ENCODE measurements at regions not wholly inside any gene's neighbourhood (a gene's known extent, or its start where the extent isn't known, plus 50 kb on each side); places are given as distances from the start of the nearest gene placed in this dataset.

- intact Hi-C loops (cut with micrococcal nuclease), result no loop called here
- H3K4me3 Mint-ChIP-seq, result no peak overlapping the region
- H3K36me3 Mint-ChIP-seq (ENCODE audit: low read depth), result no peaks in the 10 kb centered on the region
- CTCF ChIA-PET, result no interaction called here
- POLR2A ChIA-PET, result no interaction called here
- no peaks in the 10 kb centered on the region for H3K27me3 Mint-ChIP-seq
- ATAC-seq, result no peak
- no peaks in the 10 kb centered on the region for H3K9me3 Mint-ChIP-seq
- TF ChIP-seq CTCF (IDR thresholded peaks at IDR 0.05), result no peak
- no peak for DNase-seq
- H3K27ac Mint-ChIP-seq, result no peak overlapping the region
- no peaks in the 10 kb centered on the region for H3K4me1 Mint-ChIP-seq (ENCODE audit: low read depth)
These were observed 165.0 kb downstream of the HEPH start for GRCh38 chrX:66328950-66329596.

GRCh38 chrX:66360894-66361293, 196.8 kb downstream of the HEPH start:
- Mint-ChIP-seq H3K4me3 (no peak overlapping the region), H3K4me1 (ENCODE audit: low read depth) (no peaks in the 10 kb centered on the region), H3K36me3 (ENCODE audit: low read depth) (no peaks in the 10 kb centered on the region), H3K9me3 (no peaks in the 10 kb centered on the region), H3K27me3 (no peaks in the 10 kb centered on the region), H3K27ac (no peak overlapping the region)
- DNase-seq (no peak), ATAC-seq (no peak)
- no peak for TF ChIP-seq CTCF (IDR thresholded peaks at IDR 0.05)
- POLR2A ChIA-PET, result interaction anchor here (0.6 kb wide), 1 partner anchor 71 kb away, joined by 3 read pairs; no protein-coding TSS in a partner anchor
- intact Hi-C loops (cut with micrococcal nuclease), result no loop called here
- CTCF ChIA-PET, result no interaction called here

GRCh38 chrX:66384722-66385121, 220.7 kb downstream of the HEPH start:
- Mint-ChIP-seq H3K9me3 (no peaks in the 10 kb centered on the region), H3K4me3 (no peak overlapping the region), H3K36me3 (ENCODE audit: low read depth) (no peaks in the 10 kb centered on the region), H3K27ac (no peak overlapping the region), H3K4me1 (ENCODE audit: low read depth) (no peaks in the 10 kb centered on the region), H3K27me3 (no peaks in the 10 kb centered on the region)
- ATAC-seq (no peak), DNase-seq (no peak)
- intact Hi-C loops (cut with micrococcal nuclease), result no loop called here
- POLR2A ChIA-PET, result no interaction called here
- CTCF ChIA-PET, result no interaction called here
- TF ChIP-seq CTCF (IDR thresholded peaks at IDR 0.05), result no peak

GRCh38 chrX:66399273-66399672, 235.2 kb downstream of the HEPH start:
- intact Hi-C loops (cut with micrococcal nuclease), result no loop called here
- Mint-ChIP-seq H3K4me1 (ENCODE audit: low read depth) (no peaks in the 10 kb centered on the region), H3K4me3 (no peak overlapping the region), H3K27ac (no peak overlapping the region), H3K9me3 (peaks cover 3% of the 10 kb centered on the region), H3K36me3 (ENCODE audit: low read depth) (no peaks in the 10 kb centered on the region), H3K27me3 (no peaks in the 10 kb centered on the region)
- DNase-seq (no peak), ATAC-seq (no peak)
- no peak for TF ChIP-seq CTCF (IDR thresholded peaks at IDR 0.05)
- ChIA-PET POLR2A (no interaction called here), CTCF (no interaction called here)

GRCh38 chrX:66402165-66402564, 236.7 kb downstream of the EDA2R start:
- H3K9me3 Mint-ChIP-seq, result no peaks in the 10 kb centered on the region

More at GRCh38 chrX:66402165-66402564, 236.7 kb downstream of the EDA2R start:
- H3K4me1 Mint-ChIP-seq (ENCODE audit: low read depth), result no peaks in the 10 kb centered on the region
- CTCF ChIA-PET, result no interaction called here
- POLR2A ChIA-PET, result no interaction called here
- no peaks in the 10 kb centered on the region for H3K36me3 Mint-ChIP-seq (ENCODE audit: low read depth)
- DNase-seq (no peak), ATAC-seq (no peak)
- no peak overlapping the region for H3K27ac Mint-ChIP-seq
- peaks cover 2% of the 10 kb centered on the region for H3K27me3 Mint-ChIP-seq
- intact Hi-C loops (cut with micrococcal nuclease), result loop anchor here (10.0 kb wide), 1 partner anchor 197 kb away; no protein-coding TSS in a partner anchor
- no peak for TF ChIP-seq CTCF (IDR thresholded peaks at IDR 0.05)
- H3K4me3 Mint-ChIP-seq, result no peak overlapping the region
